OCI-LY3 (cell line): ENCODE measurements at regions not wholly inside any gene's neighbourhood (a gene's known extent, or its start where the extent isn't known, plus 50 kb on each side); places are given as distances from the start of the nearest gene placed in this dataset.

ENCODE experiments used
- H2AFZ ChIP-seq: fragments of 200-600, 300-600 bp; shearing (Covaris generic); 2 replicates; pipeline ENCODE4 v1.6.0; 2014; ENCODE audit warnings: antibody characterized with exemption, low read depth, low read length
- H3K27ac ChIP-seq: fragments of 200-600, 300-600 bp; sonication (generic); 2 replicates; pipeline ENCODE4 v1.5.1; 2014; ENCODE audit warnings: mild to moderate bottlenecking, low read length, moderate library complexity, mixed read lengths
- H3K27me3 ChIP-seq: fragments of 200-600, 300-600 bp; sonication (generic); 2 replicates; pipeline ENCODE4 v1.6.1; 2014; ENCODE audit warnings: low read depth, low read length, mixed read lengths
- H3K36me3 ChIP-seq: fragments of 200-600, 300-600 bp; sonication (generic); replicated peaks from 2 replicates; pipeline ENCODE3; 2014; ENCODE audit warnings: low read depth, low read length, mixed read lengths
- H3K4me1 ChIP-seq: fragments of 300-600, 200-600 bp; sonication (generic); 2 replicates; pipeline ENCODE4 v1.6.1; 2014; ENCODE audit warnings: low read length, mixed read lengths
- H3K4me2 ChIP-seq: fragments of 200-600, 300-600 bp; sonication (generic); 2 replicates; pipeline ENCODE4 v1.6.1; 2014; ENCODE audit warnings: low read length, mixed read lengths
- H3K4me3 ChIP-seq: fragments of 300-600, 200-600 bp; sonication (generic); 2 replicates; pipeline ENCODE4 v1.5.1; 2014; ENCODE audit warnings: antibody characterized with exemption, mild to moderate bottlenecking, low read length, moderate library complexity
- H3K79me2 ChIP-seq: fragments of 300-600, 200-600 bp; shearing (Covaris generic); 2 replicates; pipeline ENCODE4 v1.6.1; 2014; ENCODE audit warnings: mild to moderate bottlenecking, low read length, mixed read lengths
- H3K9ac ChIP-seq: fragments of 300-600, 200-600 bp; shearing (Covaris generic); 2 replicates; pipeline ENCODE4 v1.6.0; 2014; ENCODE audit warnings: mild to moderate bottlenecking, low read length, moderate library complexity
- H3K9me3 ChIP-seq: fragments of 200-600, 300-600 bp; shearing (Covaris generic); 2 replicates; pipeline ENCODE4 v1.6.1; 2014; ENCODE audit warnings: low read length, mixed read lengths; ENCODE audit not compliant: insufficient read depth
- H4K20me1 ChIP-seq: fragments of 200-600, 300-600 bp; sonication (generic); 2 replicates; pipeline ENCODE4 v1.6.1; 2016; ENCODE audit warnings: low read length, mixed read lengths; ENCODE audit not compliant: insufficient read depth
- EZH2phosphoT487 ChIP-seq: fragments of 200-600 bp; shearing (Covaris generic); IDR thresholded peaks from 2 replicates; pipeline ENCODE4 v1.6.1; 2018; ENCODE audit warnings: antibody characterized with exemption, mixed run types, low read depth
- TF ChIP-seq, protein P1 (sequence below): fragments of 200-600, 300-600 bp; sonication (generic); IDR thresholded peaks from 2 replicates; pipeline ENCODE4 v1.5.1; 2014; ENCODE audit warnings: antibody characterized with exemption, low read length, low read depth

- Histone ChIP-seq H3K79me2 (no peaks in the 10 kb centered on the region), H3K27ac (no peak overlapping the region), H3K36me3 (no peaks in the 10 kb centered on the region), H3K4me2 (no peak overlapping the region), H3K27me3 (peaks cover 3% of the 10 kb centered on the region; the same call in 1 of the 2 replicates), H4K20me1 (no peaks in the 10 kb centered on the region), H2AFZ (no peak overlapping the region), H3K9me3 (no peaks in the 10 kb centered on the region), H3K9ac (no peak overlapping the region), H3K4me3 (no peak overlapping the region), H3K4me1 (no peaks in the 10 kb centered on the region)
- TF ChIP-seq, protein P1, sequence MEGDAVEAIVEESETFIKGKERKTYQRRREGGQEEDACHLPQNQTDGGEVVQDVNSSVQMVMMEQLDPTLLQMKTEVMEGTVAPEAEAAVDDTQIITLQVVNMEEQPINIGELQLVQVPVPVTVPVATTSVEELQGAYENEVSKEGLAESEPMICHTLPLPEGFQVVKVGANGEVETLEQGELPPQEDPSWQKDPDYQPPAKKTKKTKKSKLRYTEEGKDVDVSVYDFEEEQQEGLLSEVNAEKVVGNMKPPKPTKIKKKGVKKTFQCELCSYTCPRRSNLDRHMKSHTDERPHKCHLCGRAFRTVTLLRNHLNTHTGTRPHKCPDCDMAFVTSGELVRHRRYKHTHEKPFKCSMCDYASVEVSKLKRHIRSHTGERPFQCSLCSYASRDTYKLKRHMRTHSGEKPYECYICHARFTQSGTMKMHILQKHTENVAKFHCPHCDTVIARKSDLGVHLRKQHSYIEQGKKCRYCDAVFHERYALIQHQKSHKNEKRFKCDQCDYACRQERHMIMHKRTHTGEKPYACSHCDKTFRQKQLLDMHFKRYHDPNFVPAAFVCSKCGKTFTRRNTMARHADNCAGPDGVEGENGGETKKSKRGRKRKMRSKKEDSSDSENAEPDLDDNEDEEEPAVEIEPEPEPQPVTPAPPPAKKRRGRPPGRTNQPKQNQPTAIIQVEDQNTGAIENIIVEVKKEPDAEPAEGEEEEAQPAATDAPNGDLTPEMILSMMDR, result no peak
- no peak for TF ChIP-seq EZH2phosphoT487
Measured at GRCh38 chr3:70849911-70850699, 537.7 kb upstream of the MDFIC2 start.

DNA sequence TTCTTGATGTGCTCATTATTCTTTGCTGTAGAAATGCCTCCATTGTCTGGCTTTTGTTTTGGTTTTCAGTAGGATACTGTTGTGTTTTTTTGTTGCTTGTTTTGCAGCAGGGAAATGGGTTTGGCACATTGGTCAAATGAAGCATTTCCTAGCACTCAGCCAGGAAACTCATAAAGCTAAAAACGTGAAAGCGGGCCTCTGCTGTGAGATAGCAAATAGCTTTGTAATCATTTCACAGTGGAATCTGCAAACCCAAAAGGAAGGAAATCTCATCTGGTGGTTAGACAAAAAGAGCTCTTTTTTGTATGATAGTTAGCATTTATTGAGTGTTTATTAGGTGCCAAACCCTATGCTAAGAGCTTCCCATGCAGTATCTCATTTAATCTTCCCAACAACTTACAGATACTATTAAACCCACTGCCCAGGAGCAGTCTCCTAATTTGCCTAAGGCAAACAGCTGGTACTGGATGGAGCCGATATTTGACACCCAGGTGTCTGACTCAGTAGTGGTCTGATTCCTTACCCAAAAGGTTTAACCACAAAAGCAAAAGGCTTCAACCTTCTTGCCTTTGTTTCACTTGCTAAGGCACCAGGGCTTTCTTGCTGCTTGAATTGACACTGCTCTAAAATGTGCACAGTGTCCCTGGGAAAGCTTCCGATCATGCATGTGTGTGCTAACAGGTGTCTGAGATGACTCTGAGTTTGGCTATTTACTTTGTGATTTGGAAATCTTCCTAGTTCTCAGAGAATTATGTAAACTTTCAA, 527.9 kb upstream of the MDFIC2 start:
- no peak overlapping the region for H3K4me2 ChIP-seq
- TF ChIP-seq, protein P1, result no peak
- no peak for TF ChIP-seq EZH2phosphoT487
- H3K79me2 ChIP-seq, result no peaks in the 10 kb centered on the region
- H3K9me3 ChIP-seq, result no peaks in the 10 kb centered on the region
- H3K27ac ChIP-seq, result no peak overlapping the region
- peaks cover 12% of the 10 kb centered on the region; the same call in 1 of the 2 replicates for H3K27me3 ChIP-seq
- no peak overlapping the region for H2AFZ ChIP-seq
- no peaks in the 10 kb centered on the region for H4K20me1 ChIP-seq
- no peaks in the 10 kb centered on the region for H3K36me3 ChIP-seq
- H3K4me1 ChIP-seq, result no peaks in the 10 kb centered on the region
- no peak overlapping the region for H3K4me3 ChIP-seq
- H3K9ac ChIP-seq, result no peak overlapping the region

- TF ChIP-seq, protein P1, result no peak
- no peak for TF ChIP-seq EZH2phosphoT487
- Histone ChIP-seq H2AFZ (no peak overlapping the region), H3K9me3 (no peaks in the 10 kb centered on the region), H3K4me3 (no peak overlapping the region), H3K79me2 (no peaks in the 10 kb centered on the region), H3K27ac (no peak overlapping the region), H3K4me2 (no peak overlapping the region), H4K20me1 (no peaks in the 10 kb centered on the region), H3K27me3 (peaks cover 10% of the 10 kb centered on the region; the same call in 1 of the 2 replicates), H3K4me1 (no peaks in the 10 kb centered on the region), H3K36me3 (no peaks in the 10 kb centered on the region), H3K9ac (no peak overlapping the region)
Measured at GRCh38 chr3:70833239-70833960, 521.0 kb upstream of the MDFIC2 start.

- Histone ChIP-seq H3K4me3 (no peak overlapping the region), H3K9me3 (no peaks in the 10 kb centered on the region), H4K20me1 (no peaks in the 10 kb centered on the region), H3K79me2 (no peaks in the 10 kb centered on the region), H3K36me3 (no peaks in the 10 kb centered on the region), H3K4me1 (no peaks in the 10 kb centered on the region), H2AFZ (no peak overlapping the region), H3K9ac (no peak overlapping the region), H3K27me3 (peaks cover 10% of the 10 kb centered on the region; the same call in 1 of the 2 replicates), H3K27ac (no peak overlapping the region), H3K4me2 (no peak overlapping the region)
- no peak for TF ChIP-seq EZH2phosphoT487
- TF ChIP-seq, protein P1, result no peak
Measured at GRCh38 chr3:70832834-70833205, 520.4 kb upstream of the MDFIC2 start.
